NCI-H748 treated with DMSO at 0.1 percent for 48 hours (cell line): ENCODE measurements at regions not wholly inside any gene's neighbourhood (a gene's known extent, or its start where the extent isn't known, plus 50 kb on each side); places are given as distances from the start of the nearest gene placed in this dataset.

Source experiments
- DNase-seq: peaks from one replicate; lab custom pipeline; 2025; lab: John Stamatoyannopoulos, UW

- DNase-seq = no peak
These were observed 66.1 kb downstream of the LEPR start for GRCh38 chr1:65486613-65487012.

- DNase-seq = no peak
These were observed 69.0 kb downstream of the LEPR start for GRCh38 chr1:65489481-65489880.

- DNase-seq = no peak
These were observed 70.0 kb downstream of the LEPR start for GRCh38 chr1:65490231-65491009.

- no peak for DNase-seq
These were observed 71.0 kb downstream of the LEPR start for GRCh38 chr1:65491472-65491871.

GRCh38 chr1:65493802-65494201 lies 73.3 kb downstream of the LEPR start:
- DNase-seq = no peak

GRCh38 chr1:65494671-65495070 lies 74.2 kb downstream of the LEPR start:
- DNase-seq = no peak

- no peak for DNase-seq
These were observed 74.7 kb downstream of the LEPR start for GRCh38 chr1:65495137-65495536.

- DNase-seq = no peak
These were observed 76.9 kb downstream of the LEPR start for GRCh38 chr1:65497256-65497830.

GRCh38 chr1:65503427-65503826 lies 83.0 kb downstream of the LEPR start:
- DNase-seq = no peak

GRCh38 chr1:65504263-65504662 lies 83.8 kb downstream of the LEPR start:
- no peak for DNase-seq

GRCh38 chr1:65505547-65506300 lies 85.3 kb downstream of the LEPR start:
- no peak for DNase-seq

- no peak for DNase-seq
These were observed 87.6 kb downstream of the LEPR start for GRCh38 chr1:65508051-65508450.

GRCh38 chr1:65509912-65510680 lies 89.6 kb downstream of the LEPR start:
- no peak for DNase-seq

GRCh38 chr1:65510961-65511360 lies 90.5 kb downstream of the LEPR start:
- DNase-seq = no peak

GRCh38 chr1:65512383-65512782 lies 91.9 kb downstream of the LEPR start:
- no peak for DNase-seq

GRCh38 chr1:65512967-65513780 lies 92.7 kb downstream of the LEPR start:
- DNase-seq = no peak

- DNase-seq = no peak
These were observed 93.6 kb downstream of the LEPR start for GRCh38 chr1:65514041-65514440.

GRCh38 chr1:65524931-65525265 lies 104.4 kb downstream of the LEPR start:
- DNase-seq = no peak

GRCh38 chr1:65525266-65526048 lies 105.0 kb downstream of the LEPR start:
- no peak for DNase-seq

- DNase-seq = no peak
These were observed 105.6 kb downstream of the LEPR start for GRCh38 chr1:65526049-65526556.

- no peak for DNase-seq
These were observed 106.7 kb downstream of the LEPR start for GRCh38 chr1:65527190-65527589.
